Activated CD8-positive, alpha-beta memory T cell treated with anti-CD3 and anti-CD28 coated beads, Interleukin-2, amount 50 U/mL, for 48 hours (primary cell): ENCODE measurements at regions not wholly inside any gene's neighbourhood (a gene's known extent, or its start where the extent isn't known, plus 50 kb on each side); places are given as distances from the start of the nearest gene placed in this dataset.

Source experiments
- DNase-seq: peaks from one replicate; pipeline ENCODE4 v3.0.0-alpha.2; 2020

DNA sequence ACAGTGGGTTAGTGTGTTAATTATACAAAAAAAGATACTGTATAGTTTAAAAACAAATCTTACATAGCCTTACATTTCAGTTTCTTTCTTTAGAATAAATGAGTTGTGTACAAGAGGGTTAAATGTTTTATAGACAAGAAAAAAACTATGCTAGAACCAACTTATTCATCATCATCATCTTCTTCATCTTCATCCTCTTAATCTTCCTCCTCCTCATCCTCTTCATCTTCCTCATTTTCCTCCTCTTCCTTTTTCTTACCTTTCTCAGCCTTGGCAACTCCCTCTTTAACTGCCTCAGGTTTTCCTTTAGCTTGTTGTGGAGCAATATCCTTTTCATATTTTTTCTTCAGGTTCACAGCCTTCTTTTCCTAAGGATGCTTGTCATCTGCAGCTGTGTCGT lies 53.7 kb downstream of the RPS12 start:
- no peak for DNase-seq

DNA sequence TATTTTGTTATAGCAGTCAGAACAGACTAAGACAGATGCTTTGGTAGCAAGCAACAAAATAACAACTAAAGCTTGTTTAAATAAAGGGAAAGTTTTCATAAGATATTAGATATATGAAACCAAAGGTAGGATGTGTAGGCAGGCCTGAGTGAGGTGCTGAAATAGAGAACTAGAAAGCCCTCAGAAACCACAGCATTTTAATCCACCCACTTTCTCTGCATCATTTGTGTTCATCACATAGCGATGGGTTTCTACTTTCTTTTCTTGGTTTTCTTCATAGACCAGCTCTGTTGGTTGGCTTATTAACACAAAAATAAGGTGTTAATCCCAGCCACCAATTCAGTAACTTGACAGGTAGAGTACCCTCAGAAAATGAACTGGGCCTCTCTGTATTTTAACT lies 58.6 kb downstream of the RPS12 start:
- DNase-seq = no peak

DNA sequence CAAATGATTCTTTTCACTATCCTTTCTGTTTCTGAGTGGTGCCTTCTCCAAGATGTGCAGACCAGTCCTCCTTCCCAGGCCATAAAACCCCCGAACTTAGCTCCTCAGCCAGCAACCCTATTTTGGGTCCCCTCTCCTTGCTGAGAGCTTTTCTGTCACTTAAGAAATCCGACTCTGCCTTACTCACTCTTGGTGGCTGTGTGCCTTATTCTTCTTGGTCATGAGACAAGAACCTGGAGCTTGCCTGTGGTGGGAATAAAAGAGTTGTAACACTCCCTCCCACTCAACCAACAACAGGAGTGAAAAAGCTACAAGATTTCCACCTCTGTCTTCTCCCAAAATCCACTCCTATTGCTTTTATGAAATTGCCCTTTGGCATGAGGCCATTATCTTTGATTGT lies 62.6 kb downstream of the RPS12 start:
- no peak for DNase-seq

DNA sequence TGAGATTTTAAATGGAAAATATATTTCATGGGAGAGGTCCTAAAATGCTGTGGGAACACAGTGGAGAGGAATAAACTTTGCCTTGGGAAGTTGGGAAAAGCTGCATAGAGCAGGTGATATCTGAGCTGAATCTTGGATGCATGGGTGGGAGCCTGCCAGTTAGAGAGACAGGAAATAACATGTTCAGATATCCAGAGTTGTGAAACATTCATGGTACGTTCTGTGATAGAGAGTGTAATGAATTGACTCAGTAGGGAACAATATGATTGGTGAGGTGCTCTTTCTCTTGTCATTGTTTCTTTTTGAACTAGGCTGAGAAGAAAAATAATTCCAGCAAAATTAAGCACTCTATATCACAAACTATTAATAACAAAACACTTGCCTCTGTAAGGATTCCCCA lies 72.8 kb downstream of the RPS12 start:
- no peak for DNase-seq

DNA sequence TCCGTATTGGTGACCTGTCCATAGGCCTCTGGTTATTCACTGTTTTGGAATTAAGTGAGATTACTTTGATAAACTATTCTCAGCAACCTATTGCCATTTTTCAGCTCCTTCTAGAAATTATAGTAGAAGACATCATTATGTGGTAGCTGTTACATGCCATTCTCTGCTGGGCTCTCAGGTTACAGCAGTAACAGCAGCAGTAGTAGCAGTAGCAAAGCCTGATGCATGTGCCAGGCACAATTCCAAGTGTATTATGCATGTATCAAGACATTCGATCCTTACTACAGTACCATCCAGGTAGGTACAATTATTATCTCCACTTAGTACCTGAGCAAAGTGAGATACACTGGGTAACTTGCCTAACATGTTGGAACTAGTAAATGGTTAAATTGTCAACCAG lies 74.3 kb downstream of the RPS12 start:
- DNase-seq = no peak

DNA sequence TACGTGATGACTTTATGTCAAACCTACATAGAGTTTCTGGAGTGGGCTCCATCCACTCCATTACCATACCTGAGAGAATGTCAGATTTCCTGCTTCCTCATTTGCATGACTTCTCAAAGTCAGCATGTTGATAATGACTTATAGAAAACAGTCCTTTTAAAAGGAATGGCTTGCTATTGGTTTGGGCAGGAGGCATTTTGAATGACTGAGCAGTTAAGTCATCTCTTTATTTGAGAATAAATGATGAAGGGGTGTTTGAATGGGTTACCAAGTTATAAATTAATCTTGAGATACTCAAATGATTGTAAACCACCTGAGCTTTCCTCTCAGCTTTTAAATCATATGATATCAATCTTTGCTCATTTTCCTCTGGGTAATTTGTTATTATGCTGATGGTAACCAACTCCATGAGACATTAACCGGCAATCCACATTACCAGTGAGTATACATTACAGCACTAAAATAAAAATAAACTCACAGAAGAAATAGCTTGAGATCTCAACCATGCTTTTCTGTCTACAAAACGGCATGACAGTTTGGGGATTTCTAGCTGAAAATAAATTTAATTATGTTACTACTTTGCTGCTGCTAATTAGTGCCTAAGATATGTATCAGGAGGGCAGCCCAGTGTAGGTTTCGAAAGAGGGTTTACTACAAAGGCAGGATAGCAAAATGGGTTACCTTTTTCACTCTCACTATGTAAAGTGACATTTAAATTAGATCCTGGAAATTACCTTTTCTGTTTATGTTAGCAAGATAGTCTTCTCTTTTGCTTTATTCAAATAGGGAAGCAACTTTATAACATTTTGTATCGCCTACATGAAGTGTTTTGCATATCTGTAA lies 78.8 kb downstream of the RPS12 start:
- no peak for DNase-seq

DNA sequence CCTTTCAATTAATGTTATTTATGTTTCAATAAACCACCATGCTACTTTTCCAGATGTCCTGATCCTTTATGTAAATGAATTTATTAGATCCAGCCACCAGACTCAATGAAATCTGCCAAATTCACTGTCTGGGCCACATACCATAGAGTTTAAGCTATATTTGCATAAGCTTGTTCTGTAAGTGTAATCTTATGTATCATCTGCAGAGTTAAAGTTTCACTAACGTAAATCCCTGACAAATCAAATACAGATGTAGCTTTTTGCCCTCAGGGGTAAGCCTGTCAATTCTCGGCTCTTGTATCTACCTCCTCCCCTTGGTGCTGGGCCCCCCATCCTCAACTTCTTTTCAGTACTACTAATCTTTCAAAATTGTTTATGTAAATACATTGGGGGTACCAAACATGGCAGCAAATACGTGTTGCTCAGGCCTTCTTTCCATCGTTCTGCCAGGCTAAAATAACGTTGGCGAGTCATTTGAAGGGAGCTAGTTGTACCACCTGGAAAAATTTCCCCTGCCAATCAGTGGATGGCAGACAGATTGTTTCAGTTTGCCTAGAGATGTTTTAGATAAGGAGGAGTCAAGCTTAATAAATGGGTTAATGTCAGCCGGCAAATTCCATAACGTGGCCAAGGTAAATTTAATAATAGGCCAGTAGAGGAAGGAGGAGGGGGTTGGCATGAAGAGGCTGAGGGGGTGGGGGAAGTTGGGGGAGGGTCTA lies 79.6 kb downstream of the RPS12 start:
- DNase-seq = no peak

DNA sequence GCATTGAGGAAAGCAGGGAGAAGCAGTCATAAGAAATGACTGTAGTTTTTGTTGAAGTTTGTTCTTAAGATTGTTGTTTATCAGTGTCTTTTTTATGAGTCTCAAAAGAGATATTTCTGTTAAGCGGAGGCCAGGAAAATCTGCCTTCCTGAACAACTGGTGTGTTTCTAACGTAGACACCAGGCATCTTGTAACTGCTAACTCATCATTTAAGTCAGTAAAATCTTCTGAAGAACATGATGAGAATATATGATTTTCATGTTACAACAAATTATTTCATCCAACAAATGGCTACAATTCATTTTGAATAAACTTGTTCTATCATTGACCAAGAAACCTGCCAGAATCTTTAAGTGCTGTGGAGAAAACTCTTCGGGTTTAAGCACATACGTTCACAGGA lies 84.0 kb downstream of the RPS12 start:
- DNase-seq = no peak

DNA sequence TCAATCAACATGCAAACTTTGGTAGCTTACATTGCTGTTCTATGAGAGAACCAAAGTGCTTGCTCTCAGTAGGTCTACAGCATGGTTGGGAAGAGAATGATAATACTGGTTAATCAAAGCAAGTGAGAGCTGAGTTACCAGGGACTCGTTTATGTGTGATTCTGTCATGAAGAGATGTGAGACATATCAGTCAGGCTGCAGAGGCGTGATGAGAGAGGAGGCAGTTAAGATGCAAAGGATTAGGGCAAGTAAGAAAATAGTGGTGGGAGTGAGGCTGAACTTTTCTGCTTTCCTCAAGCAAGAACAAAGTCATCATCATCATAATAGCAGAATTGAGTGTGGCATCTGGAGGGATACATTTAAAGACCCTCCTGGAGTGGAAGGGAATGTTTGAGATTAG lies 86.5 kb downstream of the RPS12 start:
- DNase-seq = no peak

DNA sequence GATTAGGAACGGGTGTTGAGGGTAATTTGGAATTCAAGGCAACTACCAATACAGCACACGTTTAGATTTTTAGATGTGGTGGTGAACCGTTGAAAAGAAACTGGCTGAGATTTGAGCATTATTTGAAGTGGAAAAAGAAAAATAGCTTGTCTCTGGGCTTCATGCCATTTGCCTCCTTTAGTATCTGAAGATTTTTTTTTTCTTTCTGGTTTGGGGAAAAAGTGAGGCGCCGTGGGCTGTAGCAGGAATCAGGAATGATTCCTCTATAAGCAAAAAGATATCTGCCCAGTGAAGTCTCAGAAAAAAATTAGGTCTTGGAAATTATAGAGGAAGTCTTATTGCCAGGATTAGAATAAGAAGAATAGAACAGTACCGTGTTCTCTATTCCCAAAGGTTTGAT lies 88.5 kb downstream of the RPS12 start:
- no peak for DNase-seq

DNA sequence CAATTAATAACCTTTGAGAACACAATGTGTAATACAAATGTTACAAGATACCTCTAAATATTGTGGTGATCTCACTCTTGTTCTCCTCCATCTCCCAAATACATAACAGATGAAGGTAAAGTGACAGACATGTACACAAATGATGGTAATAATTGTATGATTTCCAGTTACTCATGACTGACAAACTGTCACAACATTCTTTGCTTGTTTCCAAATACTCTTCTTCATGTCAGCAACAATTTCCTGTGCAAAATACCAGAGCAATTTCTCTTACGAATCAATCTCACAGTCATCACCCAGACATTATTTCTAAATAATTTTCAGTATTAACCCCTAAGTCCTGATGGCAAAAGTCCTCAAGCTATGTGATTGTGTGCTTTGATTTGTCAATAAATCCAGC lies 92.9 kb downstream of the RPS12 start:
- no peak for DNase-seq

DNA sequence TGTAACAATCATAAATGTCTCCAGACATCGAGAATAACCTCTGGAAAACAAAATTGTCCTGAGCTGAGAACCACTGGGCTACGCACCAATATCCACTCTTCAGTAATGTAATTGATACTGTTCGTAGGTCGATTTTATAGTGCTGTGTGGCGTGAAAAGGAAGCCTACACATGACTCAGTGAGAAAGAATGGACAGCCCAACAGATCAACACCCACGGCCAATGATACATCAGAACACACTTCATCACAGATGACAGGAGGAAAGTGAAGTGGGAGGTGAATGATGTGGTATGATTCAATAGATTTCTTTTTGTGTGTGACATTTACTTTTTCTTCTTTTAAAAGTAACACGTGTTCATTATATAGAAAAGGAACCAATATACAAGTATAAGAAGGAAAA lies 93.5 kb downstream of the RPS12 start:
- no peak for DNase-seq

DNA sequence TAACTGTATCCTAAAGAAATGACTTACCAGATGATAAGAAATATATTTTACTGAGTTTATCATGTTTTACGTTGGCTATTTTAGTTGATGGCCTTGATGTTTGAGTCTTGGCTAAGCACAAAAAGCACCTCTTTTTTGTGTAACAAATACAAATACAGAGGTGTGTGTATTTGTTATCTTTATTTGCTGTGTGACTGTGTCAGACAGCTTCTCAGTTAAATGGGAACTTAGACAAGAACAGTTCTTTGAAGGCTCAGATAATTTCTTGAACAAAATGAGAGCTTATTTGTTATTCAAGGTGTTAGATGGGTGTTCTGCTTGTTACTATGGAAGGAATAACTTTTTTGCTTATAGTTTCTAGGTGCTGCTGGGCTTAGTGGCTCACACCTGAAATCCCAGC lies 95.4 kb downstream of the RPS12 start:
- DNase-seq = no peak

DNA sequence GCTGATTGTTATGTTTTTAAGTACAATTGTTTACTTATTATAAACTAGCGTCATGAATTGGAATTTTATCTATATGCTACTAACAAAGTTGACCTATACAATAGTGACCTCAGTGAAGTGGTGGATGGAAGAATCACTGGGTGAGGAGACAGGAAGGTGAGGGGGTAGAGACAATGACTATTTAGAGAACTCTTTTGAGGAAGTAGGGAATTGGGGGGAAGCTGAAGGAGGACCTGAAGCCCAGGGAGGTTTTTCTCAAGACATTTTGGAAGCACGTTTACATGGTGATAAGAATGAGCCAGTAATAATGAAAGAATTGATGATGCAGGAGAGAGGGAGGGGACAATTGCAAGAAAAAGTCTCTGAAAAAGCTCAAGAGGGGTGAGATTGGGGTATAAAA lies 96.4 kb downstream of the RPS12 start:
- no peak for DNase-seq

DNA sequence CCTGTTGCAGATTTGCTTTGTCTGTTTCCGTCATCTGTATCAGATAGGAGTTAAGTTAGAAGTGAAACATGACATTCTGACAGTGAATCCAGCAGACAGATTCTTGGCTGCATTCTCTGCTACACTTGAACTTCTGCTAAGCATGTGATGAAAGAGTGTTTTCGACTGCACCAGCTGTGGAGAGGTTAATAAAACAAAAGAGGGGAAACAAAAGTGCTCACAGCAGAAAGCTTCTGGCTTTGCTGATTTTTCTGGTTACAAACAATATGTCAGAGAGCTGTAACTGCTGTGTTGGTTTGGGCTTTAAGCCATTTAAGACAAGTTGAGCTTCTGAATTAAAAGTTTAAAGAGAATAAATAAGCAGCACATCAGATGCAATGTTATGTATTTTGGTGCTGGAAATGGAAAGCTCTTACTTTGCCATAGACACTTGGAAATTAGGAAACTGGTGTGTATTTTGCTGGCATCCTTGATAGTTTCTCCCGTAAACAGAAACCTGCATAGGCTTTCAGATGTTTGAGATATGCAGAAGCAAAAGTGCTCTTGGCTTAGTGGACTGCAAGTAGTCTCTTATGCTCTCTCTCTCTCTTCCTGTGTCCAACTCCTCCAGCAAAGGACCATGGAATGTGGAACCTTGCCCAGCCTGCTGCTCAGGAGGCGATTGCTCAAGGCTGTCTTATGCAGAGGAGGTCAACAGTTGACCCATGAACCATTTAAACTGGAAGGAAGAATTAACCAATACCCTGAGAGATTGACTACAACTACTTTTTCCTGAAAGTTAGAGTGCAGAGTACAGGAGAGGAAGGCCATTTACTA lies 104.9 kb downstream of the RPS12 start:
- no peak for DNase-seq

DNA sequence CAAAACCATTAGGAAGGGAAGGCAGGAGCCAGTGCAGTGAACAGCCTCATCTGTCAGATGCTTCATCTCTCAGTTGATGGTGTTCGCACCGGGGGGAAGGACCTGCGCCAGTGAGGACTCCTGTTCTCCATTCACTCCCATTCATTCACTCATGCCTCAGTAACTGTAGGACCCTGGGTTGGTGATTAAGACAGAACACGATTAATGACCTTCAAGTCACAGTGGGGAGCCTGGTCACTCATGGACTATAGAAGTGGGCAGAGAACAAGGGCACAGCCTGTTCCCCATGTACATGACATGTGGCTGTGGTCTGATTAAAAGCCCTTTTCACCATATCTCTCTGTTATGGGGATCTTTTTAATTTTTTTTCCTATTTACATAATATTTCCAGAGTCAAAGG lies 113.3 kb downstream of the RPS12 start:
- no peak for DNase-seq

DNA sequence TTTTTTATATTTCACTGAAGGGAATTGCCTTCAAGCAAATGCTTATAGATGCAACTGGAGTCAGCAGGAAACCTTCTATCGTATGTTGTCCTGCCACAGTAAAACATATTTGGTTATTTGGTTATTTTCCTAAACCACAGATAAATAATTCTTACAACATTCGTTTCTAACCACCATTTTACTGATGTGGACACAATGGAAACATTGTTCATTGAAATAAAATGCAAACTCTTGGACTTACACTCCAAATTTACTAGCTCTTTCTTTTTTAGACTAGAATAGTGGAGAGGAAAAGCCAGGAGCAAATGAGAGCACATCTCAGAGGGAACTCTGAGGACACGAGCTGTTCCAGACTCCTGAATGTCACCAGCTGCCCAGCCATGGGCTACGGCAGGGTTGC lies 114.8 kb downstream of the RPS12 start:
- DNase-seq = no peak

DNA sequence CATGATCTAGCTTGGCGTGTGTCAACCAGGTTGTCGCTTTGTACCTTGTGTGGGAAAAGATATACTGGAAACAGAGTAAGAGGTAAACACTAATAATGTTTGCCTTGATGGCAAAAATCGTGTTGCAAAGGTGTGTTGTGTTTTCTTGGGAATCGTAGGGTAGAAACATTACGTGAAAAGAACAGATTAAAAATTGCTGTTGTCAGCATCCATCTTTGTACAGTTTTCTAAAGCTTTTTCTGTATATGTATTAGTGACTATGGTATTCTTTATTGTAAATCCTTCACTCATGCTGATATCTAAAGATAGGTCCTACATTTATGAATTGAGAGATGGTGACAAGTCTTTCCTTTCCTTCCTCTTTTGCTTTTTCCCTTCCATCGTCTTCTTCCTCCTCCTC lies 116.9 kb downstream of the RPS12 start:
- no peak for DNase-seq

DNA sequence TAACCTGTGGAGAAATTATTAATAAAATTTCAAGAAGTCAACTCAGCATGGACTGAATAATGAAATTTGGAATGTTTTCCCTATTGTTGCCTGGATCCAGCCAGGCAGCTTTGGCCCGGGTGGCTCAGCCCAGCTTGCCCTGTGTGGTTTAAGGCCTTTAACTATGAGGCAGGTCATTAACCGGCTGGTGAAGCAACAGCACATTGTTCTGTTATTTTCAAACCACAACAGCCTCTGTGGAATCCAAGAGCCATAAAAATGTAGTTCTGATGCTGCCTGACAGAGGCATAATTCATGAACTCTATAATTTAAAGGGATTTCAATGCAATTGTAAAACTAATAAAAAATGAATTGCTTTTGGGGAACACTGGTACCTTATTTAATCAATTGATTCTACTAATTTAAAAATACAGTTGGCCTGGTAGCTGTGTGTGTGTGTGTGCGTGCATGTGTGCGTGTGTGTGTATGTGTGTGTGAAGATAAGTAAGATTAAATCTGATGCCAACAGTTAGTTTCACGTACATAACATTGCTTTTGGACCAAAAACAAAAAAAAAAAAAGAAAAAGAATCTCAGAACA lies 117.7 kb downstream of the RPS12 start:
- DNase-seq = no peak

DNA sequence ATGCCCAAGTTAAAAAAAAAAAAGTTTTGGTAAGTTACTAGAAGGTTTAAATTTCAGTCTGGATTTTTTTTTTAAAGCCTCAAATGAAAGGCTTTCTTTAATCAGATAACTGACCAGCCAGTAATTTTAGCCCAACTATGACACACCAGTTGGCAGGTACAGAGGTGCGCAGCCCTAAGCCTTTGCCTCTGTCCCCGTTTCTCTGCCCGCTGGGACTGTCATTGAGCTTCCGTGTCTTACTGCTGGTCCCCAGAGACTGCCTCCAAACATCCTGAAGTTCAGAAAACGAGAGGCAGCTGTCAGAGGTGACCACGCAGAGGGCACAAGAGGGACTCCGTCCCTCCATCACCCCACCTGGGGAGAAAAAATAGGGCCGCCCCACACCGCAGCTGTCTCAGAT lies 118.2 kb downstream of the RPS12 start:
- DNase-seq = no peak

DNA sequence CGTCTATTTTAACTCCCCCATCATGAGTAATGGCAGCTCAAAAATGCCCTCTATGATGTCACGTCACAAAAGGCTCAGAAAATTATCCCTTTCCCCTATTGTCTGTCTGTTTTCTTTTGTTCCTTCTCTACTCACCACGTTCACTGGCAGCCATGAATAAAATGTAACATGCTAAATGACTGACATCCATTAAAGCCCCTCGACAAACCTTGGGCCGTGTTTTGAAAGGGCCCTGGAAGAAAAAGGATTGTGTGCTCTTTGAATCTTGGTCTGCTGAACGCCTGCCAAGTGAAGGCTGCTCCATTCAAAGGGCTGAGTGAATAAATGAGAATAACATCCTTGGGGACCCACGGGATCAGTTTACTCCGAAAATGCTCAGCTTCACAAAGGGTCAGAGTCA lies 118.7 kb downstream of the RPS12 start:
- DNase-seq = no peak

DNA sequence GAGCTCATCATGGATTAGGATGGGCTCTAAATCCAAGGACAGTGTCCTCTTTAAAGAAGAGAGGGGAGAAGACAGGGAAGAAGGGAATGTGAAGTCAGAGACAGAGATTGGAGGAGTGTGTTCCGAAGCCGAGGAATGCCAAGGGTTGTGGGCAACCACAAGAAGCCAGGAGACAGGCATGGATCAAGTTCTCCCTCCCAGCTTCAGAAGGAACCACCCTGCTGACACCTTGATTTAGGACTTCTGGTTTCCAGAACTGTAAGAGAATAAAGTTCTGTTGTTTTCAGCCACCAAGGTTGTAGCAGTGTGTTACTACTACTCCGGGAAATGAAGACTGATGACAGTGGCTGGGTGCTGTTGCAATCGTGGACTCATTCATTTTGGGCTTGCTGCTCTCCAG lies 120.1 kb downstream of the RPS12 start:
- DNase-seq = no peak

DNA sequence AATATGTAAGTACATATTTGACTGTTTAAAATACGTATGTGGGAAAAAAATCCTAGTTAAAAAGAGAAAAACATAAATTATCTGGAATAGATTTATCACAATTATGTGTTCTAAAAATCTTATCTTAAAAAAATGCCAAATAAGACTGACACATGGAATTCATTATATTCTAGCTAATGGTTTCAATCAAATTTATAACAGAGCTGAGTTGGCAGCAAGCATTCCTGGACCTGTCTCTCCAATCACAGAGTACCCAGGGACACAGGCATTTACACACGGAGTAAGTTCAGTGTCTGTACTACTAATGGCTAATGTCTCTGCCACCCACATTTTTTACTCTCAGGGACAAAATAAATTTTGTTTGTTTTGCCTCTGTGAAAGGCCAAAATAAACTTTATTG lies 122.3 kb downstream of the RPS12 start:
- no peak for DNase-seq
